IMR-90 (cell line): ENCODE measurements at regions not wholly inside any gene's neighbourhood (a gene's known extent, or its start where the extent isn't known, plus 50 kb on each side); places are given as distances from the start of the nearest gene placed in this dataset.

Source experiments
- CEBPB ChIP-seq: IDR thresholded peaks from 2 replicates; pipeline ENCODE4 v1.6.1; 2012; ENCODE audit warnings: low read depth, low read length, improper control_type of control experiment
- CTCF ChIP-seq: conservative IDR thresholded peaks from 2 replicates; pipeline ENCODE4 v1.5.1; 2012; ENCODE audit warnings: mild to moderate bottlenecking, low read depth, low read length, improper control_type of control experiment
- FOS ChIP-seq: fragments of 150-350 bp; IDR thresholded peaks from 2 replicates; pipeline ENCODE4 v1.6.1; 2016; ENCODE audit warnings: low read depth, low read length
- MXI1 ChIP-seq: IDR thresholded peaks from 2 replicates; pipeline ENCODE4 v1.6.1; 2012; ENCODE audit warnings: low read depth, mild to moderate bottlenecking, low read length, moderate library complexity, borderline replicate concordance
- NFE2L2 ChIP-seq: fragments of 150-350 bp; IDR thresholded peaks from 2 replicates; pipeline ENCODE4 v1.6.1; 2016; ENCODE audit warnings: low read depth, mild to moderate bottlenecking, low read length
- RFX5 ChIP-seq: IDR thresholded peaks from 2 replicates; pipeline ENCODE4 v1.8.0; 2012; ENCODE audit warnings: low read depth, mild to moderate bottlenecking, low read length, moderate library complexity

- no peak for TF ChIP-seq NFE2L2
- no peak for TF ChIP-seq CTCF
- TF ChIP-seq RFX5: no peak
- no peak for TF ChIP-seq MXI1
- TF ChIP-seq CEBPB: no peak
- no peak for TF ChIP-seq FOS
Measured at GRCh38 chr5:58315794-58316193, 144.1 kb downstream of the PLK2 start.
